ENCODE measurements at regions not wholly inside any gene's neighbourhood (a gene's known extent, or its start where the extent isn't known, plus 50 kb on each side); places are given as distances from the start of the nearest gene placed in this dataset.
A peak's percentile ranks its signal among the peaks of the same experiment; 100 is the strongest.

GRCh38 chr13:73513751-73514150 is 454.9 kb downstream of the KLF5 start:
- no peak for DNase-seq (ENCODE audit: low spot score)

GRCh38 chr13:73508841-73509240 is 450.0 kb downstream of the KLF5 start:
- DNase-seq (ENCODE audit: low spot score) = no peak

- DNase-seq (ENCODE audit: low spot score) = no peak
Observed at GRCh38 chr13:73505376-73505890, 446.6 kb downstream of the KLF5 start.

- DNase-seq (ENCODE audit: low spot score) = no peak
Observed at GRCh38 chr13:73499695-73500094, 440.9 kb downstream of the KLF5 start.

DNA sequence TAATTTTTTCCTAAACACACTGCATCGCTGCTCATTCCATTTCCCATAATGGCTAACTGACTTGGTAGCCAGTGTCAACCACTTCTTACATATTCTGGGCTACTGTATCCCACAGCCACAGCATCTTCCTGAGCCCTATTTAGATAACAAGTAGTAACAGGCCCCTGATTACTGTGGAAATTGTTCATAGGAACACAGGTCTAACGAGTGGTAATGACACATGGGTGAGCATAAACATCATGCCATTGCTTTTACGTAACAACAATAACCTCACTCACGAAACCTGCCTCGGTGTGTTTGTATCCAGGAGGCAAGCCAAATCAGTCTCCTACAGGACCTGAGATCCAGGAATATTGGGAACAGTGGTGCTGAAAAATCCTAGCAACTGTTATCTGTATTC is 438.6 kb downstream of the KLF5 start:
- no peak for DNase-seq (ENCODE audit: low spot score)

- no peak for DNase-seq (ENCODE audit: low spot score)
Observed at GRCh38 chr13:73496711-73497110, 437.9 kb downstream of the KLF5 start.

GRCh38 chr13:73492811-73493210 is 434.0 kb downstream of the KLF5 start:
- DNase-seq (ENCODE audit: low spot score) = no peak

- DNase-seq (ENCODE audit: low spot score) = no peak
Observed at GRCh38 chr13:73482556-73482955, 423.8 kb downstream of the KLF5 start.

GRCh38 chr13:73481886-73482445 is 423.2 kb downstream of the KLF5 start:
- DNase-seq (ENCODE audit: low spot score) = peak; percentile 24

DNA sequence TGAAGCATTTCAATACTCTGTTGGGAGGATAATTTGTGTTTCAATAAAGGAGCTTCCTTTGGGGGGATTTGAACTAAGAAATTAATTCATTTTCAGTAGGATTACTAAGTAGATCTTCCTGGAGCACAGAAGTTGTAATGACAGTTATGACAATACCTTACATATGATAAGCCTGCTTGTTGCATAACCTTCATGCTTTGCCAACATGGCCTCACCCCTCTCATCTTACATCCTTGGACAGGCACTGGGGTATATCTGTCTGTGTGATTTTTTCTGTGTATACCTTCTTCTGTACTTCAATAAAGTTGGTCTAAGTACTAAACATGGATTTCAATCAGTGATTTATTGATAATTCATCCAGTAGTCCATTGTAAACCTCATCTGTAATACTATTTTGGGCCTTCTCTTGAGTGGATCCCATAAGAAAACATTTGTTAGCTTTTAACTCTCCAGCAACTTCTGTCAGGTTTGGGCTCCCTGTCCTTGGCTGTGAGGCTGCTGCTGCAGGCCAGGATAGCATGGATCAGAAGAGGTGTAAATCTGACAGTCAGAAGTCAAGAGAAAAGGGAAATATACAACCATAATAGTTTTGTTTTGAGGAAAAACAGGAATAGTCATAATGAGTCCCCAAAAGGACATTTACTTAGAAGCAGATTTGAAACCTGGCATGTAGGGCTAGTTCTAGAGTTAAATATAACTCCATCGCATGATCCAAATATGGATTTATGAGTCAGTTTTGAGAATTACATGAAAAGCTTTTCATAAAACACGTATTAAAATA is 422.2 kb downstream of the KLF5 start:
- DNase-seq (ENCODE audit: low spot score) = no peak

- DNase-seq (ENCODE audit: low spot score) = no peak
Observed at GRCh38 chr13:73479856-73480255, 421.1 kb downstream of the KLF5 start.

- DNase-seq (ENCODE audit: low spot score) = no peak
Observed at GRCh38 chr13:73479351-73479750, 420.5 kb downstream of the KLF5 start.

DNA sequence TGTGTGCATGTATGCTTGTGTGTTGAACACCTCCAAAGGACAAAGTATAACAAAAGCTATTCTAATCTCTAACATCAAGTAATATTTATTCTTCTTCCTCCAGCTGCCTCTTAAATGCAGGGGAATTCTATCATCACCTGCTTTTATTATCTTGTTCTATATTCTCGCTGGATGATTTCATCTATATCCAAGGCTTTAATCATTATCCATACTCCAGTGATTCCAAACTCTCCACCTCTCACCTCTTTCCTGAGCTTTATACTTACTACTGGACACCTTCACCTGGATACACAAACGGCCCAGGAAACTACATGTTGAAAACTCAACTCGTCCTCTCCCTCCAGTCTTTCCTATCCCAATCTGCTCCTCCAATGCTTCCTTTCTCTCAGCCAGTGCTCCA is 418.6 kb downstream of the KLF5 start:
- DNase-seq (ENCODE audit: low spot score) = no peak

DNA sequence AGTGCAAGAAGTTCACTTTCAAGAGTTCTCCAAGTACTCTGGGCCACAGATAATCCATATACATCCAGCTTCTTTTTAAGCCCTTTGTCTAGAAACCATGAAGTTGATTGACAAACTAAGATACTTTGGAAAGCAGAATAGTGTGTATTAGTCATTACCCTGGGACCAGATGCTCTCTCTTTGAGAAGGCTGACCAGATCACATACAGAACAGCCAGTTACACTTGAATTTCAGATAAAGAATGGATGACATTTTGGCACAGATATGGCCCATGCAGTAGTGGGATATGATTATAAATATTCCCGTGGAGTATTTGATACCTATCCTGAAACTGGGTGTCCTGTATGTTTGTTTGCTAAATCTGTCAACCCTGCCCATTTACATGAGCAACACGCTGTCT is 414.2 kb downstream of the KLF5 start:
- no peak for DNase-seq (ENCODE audit: low spot score)

DNA sequence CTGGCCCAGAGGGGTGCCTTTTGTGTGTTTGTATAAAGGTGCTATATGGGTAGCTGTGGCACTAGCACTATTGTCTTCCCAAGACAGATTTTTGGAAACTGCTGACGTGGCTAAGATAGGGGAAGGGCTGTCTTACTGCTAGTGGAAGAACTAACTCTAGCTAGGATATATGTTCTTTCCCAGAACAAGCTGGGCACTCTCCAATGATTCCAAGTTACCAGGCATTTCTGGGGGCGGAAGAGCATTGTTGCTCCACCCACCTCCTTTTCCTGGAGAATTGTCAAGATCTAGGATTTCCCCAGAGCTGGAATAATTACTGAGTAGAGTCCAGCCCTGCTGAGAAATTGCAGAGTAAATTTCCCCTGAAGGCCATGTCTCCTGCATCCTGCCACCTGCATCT is 408.3 kb downstream of the KLF5 start:
- DNase-seq (ENCODE audit: low spot score) = no peak

GRCh38 chr13:73466561-73466960 is 407.8 kb downstream of the KLF5 start:
- no peak for DNase-seq (ENCODE audit: low spot score)

GRCh38 chr13:73465617-73465971 is 406.8 kb downstream of the KLF5 start:
- no peak for DNase-seq (ENCODE audit: low spot score)

- DNase-seq (ENCODE audit: low spot score) = no peak
Observed at GRCh38 chr13:73464758-73465616, 406.2 kb downstream of the KLF5 start.

- no peak for DNase-seq (ENCODE audit: low spot score)
Observed at GRCh38 chr13:73462241-73462640, 403.4 kb downstream of the KLF5 start.

GRCh38 chr13:73451221-73452029 is 392.6 kb downstream of the KLF5 start:
- DNase-seq (ENCODE audit: low spot score) = no peak

- no peak for DNase-seq (ENCODE audit: low spot score)
Observed at GRCh38 chr13:73450583-73450982, 391.8 kb downstream of the KLF5 start.

- DNase-seq (ENCODE audit: low spot score) = no peak
Observed at GRCh38 chr13:73449252-73449651, 390.4 kb downstream of the KLF5 start.
